ENCODE measurements at regions not wholly inside any gene's neighbourhood (a gene's known extent, or its start where the extent isn't known, plus 50 kb on each side); places are given as distances from the start of the nearest gene placed in this dataset.

DNA sequence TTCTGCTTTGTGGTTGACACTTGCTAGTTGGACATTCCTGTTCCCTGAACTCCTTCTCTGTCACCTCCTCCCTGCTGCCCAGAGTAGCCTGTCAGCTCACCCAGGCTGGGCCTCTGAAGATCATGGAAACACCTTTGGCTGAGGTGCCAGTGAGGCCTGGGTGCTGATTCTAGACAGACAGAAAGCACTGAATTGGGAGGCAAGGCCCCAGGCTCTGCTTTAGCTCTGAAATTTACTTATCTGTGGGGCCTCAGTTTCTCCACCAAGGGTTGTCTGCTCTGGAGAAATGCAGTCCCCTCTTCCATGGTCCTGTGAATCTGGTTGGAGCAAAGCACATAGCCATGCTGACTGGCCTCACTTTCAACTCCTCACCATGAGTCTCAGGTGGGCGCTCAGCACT, 104.6 kb upstream of the SIX3 start:
- TF ChIP-seq, protein P1, sequence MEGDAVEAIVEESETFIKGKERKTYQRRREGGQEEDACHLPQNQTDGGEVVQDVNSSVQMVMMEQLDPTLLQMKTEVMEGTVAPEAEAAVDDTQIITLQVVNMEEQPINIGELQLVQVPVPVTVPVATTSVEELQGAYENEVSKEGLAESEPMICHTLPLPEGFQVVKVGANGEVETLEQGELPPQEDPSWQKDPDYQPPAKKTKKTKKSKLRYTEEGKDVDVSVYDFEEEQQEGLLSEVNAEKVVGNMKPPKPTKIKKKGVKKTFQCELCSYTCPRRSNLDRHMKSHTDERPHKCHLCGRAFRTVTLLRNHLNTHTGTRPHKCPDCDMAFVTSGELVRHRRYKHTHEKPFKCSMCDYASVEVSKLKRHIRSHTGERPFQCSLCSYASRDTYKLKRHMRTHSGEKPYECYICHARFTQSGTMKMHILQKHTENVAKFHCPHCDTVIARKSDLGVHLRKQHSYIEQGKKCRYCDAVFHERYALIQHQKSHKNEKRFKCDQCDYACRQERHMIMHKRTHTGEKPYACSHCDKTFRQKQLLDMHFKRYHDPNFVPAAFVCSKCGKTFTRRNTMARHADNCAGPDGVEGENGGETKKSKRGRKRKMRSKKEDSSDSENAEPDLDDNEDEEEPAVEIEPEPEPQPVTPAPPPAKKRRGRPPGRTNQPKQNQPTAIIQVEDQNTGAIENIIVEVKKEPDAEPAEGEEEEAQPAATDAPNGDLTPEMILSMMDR (IDR thresholded peaks at IDR 0.05; ENCODE audit: low read depth, low read length), result no peak
- DNase-seq (ENCODE audit: low read depth in 2 of 2), result no peak
- no peak overlapping the region for H3K4me3 ChIP-seq (replicated peaks in 1 of 2; ENCODE audit: low read depth in 2 of 2, low read length in 2 of 2)

DNA sequence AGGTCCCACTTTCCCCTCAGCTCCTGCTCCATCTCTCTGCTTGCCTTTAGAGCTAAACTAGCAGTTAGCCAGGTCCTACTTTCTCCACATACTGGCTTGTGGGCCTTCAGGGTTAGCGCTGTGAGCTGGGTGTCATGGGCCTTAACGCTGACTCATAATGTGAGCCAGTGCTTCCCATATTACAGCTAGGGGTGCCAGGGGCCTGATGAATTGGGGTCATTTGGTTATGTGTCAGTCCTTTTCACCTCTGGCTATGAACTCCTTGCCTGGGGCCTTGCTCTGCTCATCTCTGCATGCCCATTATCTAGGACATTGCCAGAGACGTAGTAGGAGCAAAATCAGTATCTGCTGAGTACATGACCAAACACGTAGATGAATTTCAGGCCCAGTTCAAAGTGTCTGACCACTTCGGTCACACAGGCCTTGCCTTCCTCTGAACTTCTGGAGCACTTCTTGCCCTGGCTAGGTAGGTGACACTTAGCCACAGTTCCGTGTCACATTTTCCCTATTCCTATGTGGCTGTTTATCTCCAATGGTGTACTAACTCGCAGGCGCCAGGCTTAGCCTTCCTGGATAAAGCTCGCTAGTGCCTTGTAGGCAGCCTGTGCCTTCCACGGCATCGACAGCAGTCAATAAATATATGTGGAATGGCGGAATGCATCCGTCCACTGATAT, 103.2 kb upstream of the SIX3 start:
- H3K4me3 ChIP-seq (replicated peaks in 1 of 2; ENCODE audit: low read depth in 2 of 2, low read length in 2 of 2), result no peak overlapping the region
- DNase-seq (ENCODE audit: low read depth in 2 of 2), result no peak
- TF ChIP-seq, protein P1 (IDR thresholded peaks at IDR 0.05; ENCODE audit: low read depth, low read length), result no peak

DNA sequence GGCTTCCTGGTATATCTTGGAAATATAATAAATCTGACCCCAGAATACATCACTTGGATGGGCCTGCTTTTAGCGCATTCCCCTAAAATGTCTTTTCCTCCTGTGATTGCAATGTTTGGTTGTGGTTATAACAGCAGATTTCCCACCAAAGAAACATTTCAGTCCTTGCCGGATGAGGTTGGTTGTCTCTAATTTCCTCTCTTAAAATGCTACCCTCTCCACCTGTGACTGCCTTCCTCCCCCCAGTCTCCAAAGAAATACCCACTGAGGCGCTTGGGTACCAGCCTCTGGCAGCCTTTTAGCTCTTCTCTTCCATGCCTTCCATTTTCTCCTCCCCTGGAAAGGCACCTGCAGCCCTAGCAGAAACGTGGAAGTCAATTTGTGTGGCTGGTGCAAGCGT, 102.1 kb upstream of the SIX3 start:
- H3K4me3 ChIP-seq (replicated peaks in 1 of 2; ENCODE audit: low read depth in 2 of 2, low read length in 2 of 2), result no peak overlapping the region
- TF ChIP-seq, protein P1 (IDR thresholded peaks at IDR 0.05; ENCODE audit: low read depth, low read length), result no peak
- no peak for DNase-seq (ENCODE audit: low read depth in 2 of 2)

- TF ChIP-seq, protein P1 (IDR thresholded peaks at IDR 0.05; ENCODE audit: low read depth, low read length), result no peak
- no peak overlapping the region for H3K4me3 ChIP-seq (replicated peaks in 1 of 2; ENCODE audit: low read depth in 2 of 2, low read length in 2 of 2)
- DNase-seq (ENCODE audit: low read depth in 2 of 2), result no peak
Observed at GRCh38 chr2:44839771-44840502, 101.6 kb upstream of the SIX3 start.

GRCh38 chr2:44840503-44840850, 101.0 kb upstream of the SIX3 start:
- DNase-seq (ENCODE audit: low read depth in 2 of 2), result no peak
- TF ChIP-seq, protein P1 (IDR thresholded peaks at IDR 0.05; ENCODE audit: low read depth, low read length), result no peak
- no peak overlapping the region for H3K4me3 ChIP-seq (replicated peaks in 1 of 2; ENCODE audit: low read depth in 2 of 2, low read length in 2 of 2)

DNA sequence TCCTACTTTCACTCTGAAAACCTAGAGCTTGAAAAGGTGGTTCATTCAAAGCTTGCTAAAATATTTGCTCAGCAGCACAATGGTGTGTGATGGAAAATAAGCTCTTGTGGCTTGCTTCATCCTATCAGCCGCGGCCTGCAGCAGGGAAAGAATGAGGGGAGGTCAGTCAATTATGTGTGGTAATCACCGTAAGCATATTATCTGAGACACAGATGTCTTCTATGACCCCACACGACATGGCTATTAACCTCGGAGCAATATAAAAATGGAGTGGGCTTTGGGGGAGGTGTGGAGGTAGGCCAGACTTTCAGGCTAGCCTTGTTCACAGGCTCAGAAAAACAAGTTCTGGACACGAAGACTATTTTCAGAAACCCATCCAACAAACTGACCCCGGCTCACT, 98.4 kb upstream of the SIX3 start:
- no peak overlapping the region for H3K4me3 ChIP-seq (replicated peaks in 1 of 2; ENCODE audit: low read depth in 2 of 2, low read length in 2 of 2)
- TF ChIP-seq, protein P1 (IDR thresholded peaks at IDR 0.05; ENCODE audit: low read depth, low read length), result no peak
- no peak for DNase-seq (ENCODE audit: low read depth in 2 of 2)

Data from cardiac fibroblast (primary cell).